Esophagus squamous epithelium (tissue), 5 donors: ENCODE measurements at regions not wholly inside any gene's neighbourhood (a gene's known extent, or its start where the extent isn't known, plus 50 kb on each side); places are given as distances from the start of the nearest gene placed in this dataset.
"Not testable (repeated sequence)": the region's sequence is repeated elsewhere in the genome, so short reads cannot be mapped to it uniquely, and the experiment has no call there.

Experiments
- DNase-seq: peaks from one replicate; lab custom pipeline; 2025; lab: John Stamatoyannopoulos, UW
- H3K27ac ChIP-seq, 4 donors: fragments of 200-600 bp; sonication (generic); one replicate each; pipeline ENCODE4 v1.5.1; 2016 to 2019; ENCODE audit warnings: mild to moderate bottlenecking in 1 of 4
- H3K27me3 ChIP-seq, 4 donors: fragments of 200-600 bp; sonication (generic); 1 replicate in 3 of 4; 2 replicates in 1 of 4; pipeline versions ENCODE4 v1.5.1 to v1.6.0; 2017 to 2021; ENCODE audit warnings: antibody characterized with exemption in 1 of 4
- H3K36me3 ChIP-seq, 3 donors: fragments of 200-600 bp; sonication (generic); one replicate each; pipeline ENCODE4 v1.5.1; 2016 to 2019
- H3K4me1 ChIP-seq, 3 donors: fragments of 200-600 bp; sonication (generic); one replicate each; pipeline ENCODE4 v1.5.1; 2017 to 2019
- H3K4me3 ChIP-seq, 4 donors: fragments of 200-600 bp; sonication (generic); 1 replicate in 3 of 4; 2 replicates in 1 of 4; pipeline ENCODE4 v1.5.1; 2016 to 2019; ENCODE audit warnings: mild to moderate bottlenecking in 2 of 4, moderate library complexity in 1 of 4
- H3K9me3 ChIP-seq, 3 donors: fragments of 200-600 bp; sonication (generic); one replicate each; pipeline ENCODE4 v1.5.1; 2016 to 2019
- POLR2A ChIP-seq, 4 donors: fragments of 450-650 bp; IDR thresholded peaks; one replicate each; pipeline ENCODE4 v1.6.1; 2017; ENCODE audit warnings: antibody characterized with exemption in 4 of 4, mild to moderate bottlenecking in 4 of 4, moderate library complexity in 3 of 4
- WGBS, 2 donors: methylation state at CpG; one replicate each; pipeline ENCODE4 v1.1.5; 2018; 5-methylcytosine and 5-hydroxymethylcytosine counted together
- intact Hi-C: fragments of 100-400 bp; cut with DNase I; formaldehyde crosslinking; loops from one replicate; pipeline ENCODE4 v1.15.0; 2022
- TF ChIP-seq, protein P1 (sequence below), 6 experiments: fragments of 450-650 bp in 4 of 6; fragments of 200-600 bp in 2 of 6; sonication (generic) in 2 of 6; IDR thresholded peaks; one replicate each; pipeline ENCODE4 v1.5.1; 2016 to 2019; ENCODE audit warnings: antibody characterized with exemption in 6 of 6, mild to moderate bottlenecking in 4 of 6, moderate library complexity in 4 of 6
- donor health status: DM: yes; HTN: yes; CAD: no.

DNA sequence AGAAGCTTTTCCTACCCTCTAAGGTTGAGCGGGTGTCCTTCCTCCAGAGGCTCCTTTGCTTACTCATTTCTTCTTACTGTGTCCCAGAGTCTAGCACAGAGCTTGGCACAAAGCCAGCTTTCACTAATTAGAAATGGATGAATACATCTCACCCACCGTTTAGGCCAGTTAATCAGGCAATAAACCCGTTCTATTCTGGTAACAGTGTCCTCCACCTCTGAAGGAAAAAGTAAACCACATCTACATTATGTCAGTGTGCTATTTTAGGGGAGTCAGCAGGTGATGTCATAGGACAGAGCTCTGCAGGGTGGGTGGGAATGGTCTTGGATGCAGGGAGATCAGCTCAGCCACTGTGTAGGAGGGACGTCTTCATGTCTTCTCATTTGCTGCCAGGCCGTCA is 109.2 kb downstream of the OSTF1 start:
- no peak for DNase-seq

DNA sequence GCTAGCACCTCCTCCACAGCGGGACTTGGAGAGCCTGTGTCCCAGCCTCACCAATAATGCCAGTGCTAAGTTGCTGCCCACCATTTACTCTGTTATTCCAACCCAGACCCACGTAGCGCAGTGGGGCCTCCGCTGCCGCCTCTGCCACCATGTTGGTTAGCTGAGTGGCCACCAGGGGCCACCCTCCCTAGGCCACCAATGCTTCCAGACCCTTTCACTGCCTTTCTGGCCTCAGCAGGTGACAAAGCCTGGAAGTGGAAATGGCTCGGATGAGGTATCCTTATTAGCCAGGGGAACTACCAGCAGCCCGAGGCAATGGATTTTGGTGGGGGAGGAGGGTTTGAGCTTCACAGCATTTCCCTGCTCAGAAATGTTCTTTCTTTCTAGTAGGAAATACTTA is 110.1 kb downstream of the OSTF1 start:
- DNase-seq: no peak

More for the DNA sequence above, 109.2 kb downstream of the OSTF1 start:
- 36 to 43% methylated on average over 5 of the region's 5 CpGs for WGBS, 2 donors
- Histone ChIP-seq H3K27ac (no peak overlapping the region), H3K4me3 (no peak overlapping the region), H3K9me3 (no peaks in the 10 kb centered on the region), H3K27me3 (no peaks in the 10 kb centered on the region), H3K4me1 (no peaks in the 10 kb centered on the region), H3K36me3 (no peaks in the 10 kb centered on the region)
- intact Hi-C loops: loop anchor here (10.0 kb wide), 1 partner anchor 1107 kb away; no protein-coding TSS in a partner anchor
- no peak for TF ChIP-seq POLR2A (IDR thresholded peaks at IDR 0.05)
- TF ChIP-seq, protein P1, sequence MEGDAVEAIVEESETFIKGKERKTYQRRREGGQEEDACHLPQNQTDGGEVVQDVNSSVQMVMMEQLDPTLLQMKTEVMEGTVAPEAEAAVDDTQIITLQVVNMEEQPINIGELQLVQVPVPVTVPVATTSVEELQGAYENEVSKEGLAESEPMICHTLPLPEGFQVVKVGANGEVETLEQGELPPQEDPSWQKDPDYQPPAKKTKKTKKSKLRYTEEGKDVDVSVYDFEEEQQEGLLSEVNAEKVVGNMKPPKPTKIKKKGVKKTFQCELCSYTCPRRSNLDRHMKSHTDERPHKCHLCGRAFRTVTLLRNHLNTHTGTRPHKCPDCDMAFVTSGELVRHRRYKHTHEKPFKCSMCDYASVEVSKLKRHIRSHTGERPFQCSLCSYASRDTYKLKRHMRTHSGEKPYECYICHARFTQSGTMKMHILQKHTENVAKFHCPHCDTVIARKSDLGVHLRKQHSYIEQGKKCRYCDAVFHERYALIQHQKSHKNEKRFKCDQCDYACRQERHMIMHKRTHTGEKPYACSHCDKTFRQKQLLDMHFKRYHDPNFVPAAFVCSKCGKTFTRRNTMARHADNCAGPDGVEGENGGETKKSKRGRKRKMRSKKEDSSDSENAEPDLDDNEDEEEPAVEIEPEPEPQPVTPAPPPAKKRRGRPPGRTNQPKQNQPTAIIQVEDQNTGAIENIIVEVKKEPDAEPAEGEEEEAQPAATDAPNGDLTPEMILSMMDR (IDR thresholded peaks at IDR 0.05): no peak

DNA sequence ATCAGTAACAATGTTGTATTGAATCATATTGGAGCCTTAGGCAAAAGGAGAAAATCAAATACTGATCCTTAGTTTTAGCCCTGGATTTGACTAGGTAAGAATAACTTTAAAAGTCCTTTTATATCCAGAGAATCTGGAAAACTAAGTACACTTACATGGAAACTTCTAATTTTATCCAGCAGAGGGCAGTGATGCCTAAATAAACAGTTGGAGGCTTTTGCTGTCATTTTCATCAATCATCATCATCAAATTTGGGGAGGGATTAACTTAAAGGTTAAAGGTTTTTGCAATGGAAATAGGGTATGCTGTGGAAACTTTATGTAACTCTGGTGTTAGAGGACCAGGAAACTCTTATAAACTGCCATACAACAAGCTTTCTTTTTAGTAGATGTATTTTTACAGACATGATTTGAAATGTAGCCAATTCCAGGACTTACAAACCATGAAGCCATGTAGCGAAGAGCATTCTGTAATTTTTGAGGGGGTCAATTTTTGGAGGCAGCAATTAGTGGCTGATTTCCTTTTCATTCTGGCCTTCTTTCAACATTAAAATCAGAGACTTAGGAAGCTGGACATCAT is 112.7 kb downstream of the OSTF1 start:
- intact Hi-C loops: no loop called here
- TF ChIP-seq, protein P1 (IDR thresholded peaks at IDR 0.05): peak in 5 of 6 experiments; percentile 53 to 74 (median 61)
- TF ChIP-seq POLR2A (IDR thresholded peaks at IDR 0.05): no peak
- Histone ChIP-seq H3K4me3 (no peak overlapping the region), H3K27ac (no peak overlapping the region), H3K4me1 (no peaks in the 10 kb centered on the region), H3K9me3 (no peaks in the 10 kb centered on the region), H3K36me3 (no peaks in the 10 kb centered on the region), H3K27me3 (no peaks in the 10 kb centered on the region)
- DNase-seq: no peak
- WGBS, 2 donors: 35 to 80% methylated on average over 1 of the region's 1 CpG

More for the DNA sequence above, 110.1 kb downstream of the OSTF1 start:
- Histone ChIP-seq H3K36me3 (no peaks in the 10 kb centered on the region), H3K4me3 (no peak overlapping the region), H3K27me3 (no peaks in the 10 kb centered on the region), H3K9me3 (no peaks in the 10 kb centered on the region), H3K27ac (no peak overlapping the region), H3K4me1 (no peaks in the 10 kb centered on the region)
- intact Hi-C loops: loop anchor here (10.0 kb wide), 1 partner anchor 1106 kb away; no protein-coding TSS in a partner anchor
- whole genome bisulfite sequencing, 2 donors: 80 to 90% methylated on average over 2 to 6 of the region's 7 CpGs
- no peak for TF ChIP-seq POLR2A (IDR thresholded peaks at IDR 0.05)
- TF ChIP-seq, protein P1 (IDR thresholded peaks at IDR 0.05): no peak

DNA sequence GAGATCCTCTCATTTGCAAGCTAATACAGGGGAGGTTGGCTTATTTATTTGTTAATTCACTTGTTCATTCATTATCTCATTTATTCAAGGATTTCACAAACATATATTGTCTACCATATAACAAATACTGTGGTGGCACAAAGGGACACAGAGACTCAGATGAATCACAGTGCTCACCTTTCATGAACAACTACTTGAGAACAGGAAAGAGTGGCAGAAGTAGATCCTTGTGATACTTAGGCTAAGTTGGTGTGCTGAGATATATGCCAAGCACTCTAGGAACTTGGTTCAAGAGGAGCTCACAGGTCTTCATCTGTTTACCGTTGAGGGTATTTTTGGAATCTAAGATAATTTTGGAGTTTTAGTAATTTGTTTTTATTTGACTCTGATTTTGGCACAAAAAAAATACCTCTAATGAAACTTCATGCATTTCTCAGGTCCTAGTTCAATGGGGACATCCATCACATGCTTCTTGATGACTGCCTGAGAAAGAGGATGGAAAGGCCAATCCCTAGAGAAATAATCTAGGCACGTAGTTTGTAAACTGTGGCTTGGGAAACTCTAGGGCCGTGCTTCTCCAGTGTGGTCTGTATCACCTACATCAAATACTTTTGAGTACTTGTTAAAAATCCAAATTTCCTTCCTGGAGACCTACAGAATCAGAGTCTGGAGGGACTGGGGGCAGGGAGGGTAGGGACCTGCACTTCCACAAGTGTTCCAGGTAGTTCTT is 113.3 kb downstream of the OSTF1 start:
- no peaks in the 10 kb centered on the region for H3K4me1 ChIP-seq
- no peak overlapping the region for H3K27ac ChIP-seq
- DNase-seq: no peak
- no peaks in the 10 kb centered on the region for H3K36me3 ChIP-seq
- H3K4me3 ChIP-seq: no peak overlapping the region
- intact Hi-C loops: no loop called here
- no peaks in the 10 kb centered on the region for H3K27me3 ChIP-seq
- WGBS, 2 donors: 81 to 85% methylated on average over 3 of the region's 3 CpGs
- no peaks in the 10 kb centered on the region for H3K9me3 ChIP-seq
- TF ChIP-seq, protein P1 (IDR thresholded peaks at IDR 0.05): no peak
- no peak for TF ChIP-seq POLR2A (IDR thresholded peaks at IDR 0.05)

DNA sequence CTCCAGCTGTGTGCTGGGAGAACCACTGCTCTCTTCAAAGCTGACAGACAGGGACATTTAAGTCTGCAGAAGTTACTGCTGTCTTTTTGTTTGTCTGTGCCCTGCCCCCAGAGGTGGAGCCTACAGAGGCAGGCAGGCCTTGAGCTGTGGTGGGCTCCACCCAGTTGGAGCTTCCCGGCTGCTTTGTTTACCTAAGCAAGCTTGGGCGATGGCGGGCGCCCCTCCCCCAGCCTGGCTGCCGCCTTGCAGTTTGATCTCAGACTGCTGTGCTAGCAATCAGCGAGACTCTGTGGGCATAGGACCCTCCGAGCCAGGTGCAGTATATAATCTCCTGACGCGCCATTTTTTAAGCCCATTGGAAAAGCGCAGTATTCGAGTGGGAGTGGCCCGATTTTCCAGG is 119.7 kb downstream of the OSTF1 start:
- H3K27me3 ChIP-seq, H3K4me3 ChIP-seq, intact Hi-C loops, H3K4me1 ChIP-seq, H3K36me3 ChIP-seq, DNase-seq, H3K27ac ChIP-seq, H3K9me3 ChIP-seq: not testable (repeated sequence)
- 62 to 79% methylated on average over 4 to 6 of the region's 12 CpGs for WGBS, 2 donors
